ENCODE measurements at regions not wholly inside any gene's neighbourhood (a gene's known extent, or its start where the extent isn't known, plus 50 kb on each side); places are given as distances from the start of the nearest gene placed in this dataset.

DNA sequence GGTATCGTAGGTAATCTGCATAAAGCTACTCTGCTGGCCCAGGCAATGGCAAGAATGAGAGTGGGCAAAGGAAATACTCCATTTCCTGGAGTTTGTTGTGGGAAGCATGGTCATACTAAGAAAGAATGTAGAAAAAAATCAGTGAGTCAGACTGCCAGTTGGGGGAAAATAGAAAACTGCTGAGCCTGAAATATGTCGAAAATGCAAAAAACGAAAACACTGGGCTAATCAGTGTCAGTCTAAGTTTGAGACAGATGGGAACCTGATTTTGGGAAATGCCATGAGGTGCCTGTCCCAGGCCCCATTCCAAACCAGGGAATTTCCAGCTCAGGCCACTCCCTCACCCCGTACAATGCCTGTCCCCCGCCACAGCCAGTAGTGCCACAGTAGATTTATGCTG lies 150.0 kb downstream of the ZNF33B start:
- TF ChIP-seq POLR2A (IDR thresholded peaks at IDR 0.05; ENCODE audit: low read depth, low read length) = no peak
- TF ChIP-seq, protein P1, sequence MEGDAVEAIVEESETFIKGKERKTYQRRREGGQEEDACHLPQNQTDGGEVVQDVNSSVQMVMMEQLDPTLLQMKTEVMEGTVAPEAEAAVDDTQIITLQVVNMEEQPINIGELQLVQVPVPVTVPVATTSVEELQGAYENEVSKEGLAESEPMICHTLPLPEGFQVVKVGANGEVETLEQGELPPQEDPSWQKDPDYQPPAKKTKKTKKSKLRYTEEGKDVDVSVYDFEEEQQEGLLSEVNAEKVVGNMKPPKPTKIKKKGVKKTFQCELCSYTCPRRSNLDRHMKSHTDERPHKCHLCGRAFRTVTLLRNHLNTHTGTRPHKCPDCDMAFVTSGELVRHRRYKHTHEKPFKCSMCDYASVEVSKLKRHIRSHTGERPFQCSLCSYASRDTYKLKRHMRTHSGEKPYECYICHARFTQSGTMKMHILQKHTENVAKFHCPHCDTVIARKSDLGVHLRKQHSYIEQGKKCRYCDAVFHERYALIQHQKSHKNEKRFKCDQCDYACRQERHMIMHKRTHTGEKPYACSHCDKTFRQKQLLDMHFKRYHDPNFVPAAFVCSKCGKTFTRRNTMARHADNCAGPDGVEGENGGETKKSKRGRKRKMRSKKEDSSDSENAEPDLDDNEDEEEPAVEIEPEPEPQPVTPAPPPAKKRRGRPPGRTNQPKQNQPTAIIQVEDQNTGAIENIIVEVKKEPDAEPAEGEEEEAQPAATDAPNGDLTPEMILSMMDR (conservative IDR thresholded peaks at IDR 0.05; ENCODE audit: low read depth, low read length) = no peak
- TF ChIP-seq MXI1 (IDR thresholded peaks at IDR 0.05; ENCODE audit: borderline replicate concordance, low read depth, low read length) = no peak
- no peak for TF ChIP-seq FOS (IDR thresholded peaks at IDR 0.05; ENCODE audit: low read depth, low read length)
- TF ChIP-seq RCOR1 (IDR thresholded peaks at IDR 0.05; ENCODE audit: insufficient replicate concordance, low read length) = no peak
- no peak for TF ChIP-seq NFE2L2 (IDR thresholded peaks at IDR 0.05; ENCODE audit: low read depth, low read length)
- TF ChIP-seq CEBPB (IDR thresholded peaks at IDR 0.05; ENCODE audit: low read depth, low read length) = no peak
- no peak for TF ChIP-seq SMC3 (IDR thresholded peaks at IDR 0.05; ENCODE audit: low read depth, low read length)
- TF ChIP-seq, protein P2, sequence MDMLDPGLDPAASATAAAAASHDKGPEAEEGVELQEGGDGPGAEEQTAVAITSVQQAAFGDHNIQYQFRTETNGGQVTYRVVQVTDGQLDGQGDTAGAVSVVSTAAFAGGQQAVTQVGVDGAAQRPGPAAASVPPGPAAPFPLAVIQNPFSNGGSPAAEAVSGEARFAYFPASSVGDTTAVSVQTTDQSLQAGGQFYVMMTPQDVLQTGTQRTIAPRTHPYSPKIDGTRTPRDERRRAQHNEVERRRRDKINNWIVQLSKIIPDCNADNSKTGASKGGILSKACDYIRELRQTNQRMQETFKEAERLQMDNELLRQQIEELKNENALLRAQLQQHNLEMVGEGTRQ (IDR thresholded peaks at IDR 0.05; ENCODE audit: low read depth, low read length) = no peak
- peak; percentile 59; the same call in 1 of the 2 replicates for TF ChIP-seq MAFK (IDR thresholded peaks at IDR 0.05; ENCODE audit: low read depth, low read length)
- TF ChIP-seq RAD21 (IDR thresholded peaks at IDR 0.05; ENCODE audit: low read length) = no peak
- TF ChIP-seq BHLHE40 (IDR thresholded peaks at IDR 0.05; ENCODE audit: low read depth, low read length) = no peak
